ENCODE measurements at regions not wholly inside any gene's neighbourhood (a gene's known extent, or its start where the extent isn't known, plus 50 kb on each side); places are given as distances from the start of the nearest gene placed in this dataset.

DNA sequence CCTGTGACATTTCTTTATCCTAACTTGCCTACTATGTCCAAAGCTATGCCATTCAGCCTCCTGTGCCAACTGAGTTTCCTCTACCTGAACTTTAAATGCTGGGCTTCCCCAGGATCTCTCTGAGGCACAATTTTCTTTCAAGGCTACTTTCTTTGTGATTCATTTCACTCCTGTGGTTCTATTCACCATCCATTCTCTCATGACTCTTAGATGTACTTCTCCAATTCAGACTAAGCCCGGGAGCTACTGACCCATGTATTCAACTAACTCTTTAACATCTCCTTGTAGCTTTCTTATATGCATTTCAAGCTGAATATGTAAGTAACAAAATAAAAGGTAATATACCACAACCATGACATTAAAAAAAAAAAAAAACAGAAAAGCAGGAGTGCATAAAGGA is 738.9 kb upstream of the USP15 start:
- no peak for TF ChIP-seq EZH2 (IDR thresholded peaks at IDR 0.05; ENCODE audit: low read depth, low read length, severe bottlenecking)
- TF ChIP-seq, protein P1, sequence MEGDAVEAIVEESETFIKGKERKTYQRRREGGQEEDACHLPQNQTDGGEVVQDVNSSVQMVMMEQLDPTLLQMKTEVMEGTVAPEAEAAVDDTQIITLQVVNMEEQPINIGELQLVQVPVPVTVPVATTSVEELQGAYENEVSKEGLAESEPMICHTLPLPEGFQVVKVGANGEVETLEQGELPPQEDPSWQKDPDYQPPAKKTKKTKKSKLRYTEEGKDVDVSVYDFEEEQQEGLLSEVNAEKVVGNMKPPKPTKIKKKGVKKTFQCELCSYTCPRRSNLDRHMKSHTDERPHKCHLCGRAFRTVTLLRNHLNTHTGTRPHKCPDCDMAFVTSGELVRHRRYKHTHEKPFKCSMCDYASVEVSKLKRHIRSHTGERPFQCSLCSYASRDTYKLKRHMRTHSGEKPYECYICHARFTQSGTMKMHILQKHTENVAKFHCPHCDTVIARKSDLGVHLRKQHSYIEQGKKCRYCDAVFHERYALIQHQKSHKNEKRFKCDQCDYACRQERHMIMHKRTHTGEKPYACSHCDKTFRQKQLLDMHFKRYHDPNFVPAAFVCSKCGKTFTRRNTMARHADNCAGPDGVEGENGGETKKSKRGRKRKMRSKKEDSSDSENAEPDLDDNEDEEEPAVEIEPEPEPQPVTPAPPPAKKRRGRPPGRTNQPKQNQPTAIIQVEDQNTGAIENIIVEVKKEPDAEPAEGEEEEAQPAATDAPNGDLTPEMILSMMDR (IDR thresholded peaks at IDR 0.05; ENCODE audit: control extremely low read depth in 1 of 3, insufficient read depth in 1 of 3, low read depth in 1 of 3, low read length in 3 of 3): no peak
- no peak for TF ChIP-seq CEBPB (IDR thresholded peaks at IDR 0.05; ENCODE audit: low read depth, low read length)
- TF ChIP-seq, protein P2, sequence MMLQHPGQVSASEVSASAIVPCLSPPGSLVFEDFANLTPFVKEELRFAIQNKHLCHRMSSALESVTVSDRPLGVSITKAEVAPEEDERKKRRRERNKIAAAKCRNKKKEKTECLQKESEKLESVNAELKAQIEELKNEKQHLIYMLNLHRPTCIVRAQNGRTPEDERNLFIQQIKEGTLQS (IDR thresholded peaks at IDR 0.05; ENCODE audit: insufficient read depth, low read depth, low read length): no peak
- no peak for TF ChIP-seq YY1 (IDR thresholded peaks at IDR 0.05; ENCODE audit: low read depth, low read length)
